OCI-LY3 (cell line): ENCODE measurements at regions not wholly inside any gene's neighbourhood (a gene's known extent, or its start where the extent isn't known, plus 50 kb on each side); places are given as distances from the start of the nearest gene placed in this dataset.

Experiments used
- H2AFZ ChIP-seq: fragments of 200-600, 300-600 bp; shearing (Covaris generic); 2 replicates; pipeline ENCODE4 v1.6.0; 2014; ENCODE audit warnings: antibody characterized with exemption, low read depth, low read length
- H3K27ac ChIP-seq: fragments of 200-600, 300-600 bp; sonication (generic); 2 replicates; pipeline ENCODE4 v1.5.1; 2014; ENCODE audit warnings: mild to moderate bottlenecking, low read length, moderate library complexity, mixed read lengths
- H3K27me3 ChIP-seq: fragments of 200-600, 300-600 bp; sonication (generic); 2 replicates; pipeline ENCODE4 v1.6.1; 2014; ENCODE audit warnings: low read depth, low read length, mixed read lengths
- H3K36me3 ChIP-seq: fragments of 200-600, 300-600 bp; sonication (generic); replicated peaks from 2 replicates; pipeline ENCODE3; 2014; ENCODE audit warnings: low read depth, low read length, mixed read lengths
- H3K4me1 ChIP-seq: fragments of 300-600, 200-600 bp; sonication (generic); 2 replicates; pipeline ENCODE4 v1.6.1; 2014; ENCODE audit warnings: low read length, mixed read lengths
- H3K4me2 ChIP-seq: fragments of 200-600, 300-600 bp; sonication (generic); 2 replicates; pipeline ENCODE4 v1.6.1; 2014; ENCODE audit warnings: low read length, mixed read lengths
- H3K4me3 ChIP-seq: fragments of 300-600, 200-600 bp; sonication (generic); 2 replicates; pipeline ENCODE4 v1.5.1; 2014; ENCODE audit warnings: antibody characterized with exemption, mild to moderate bottlenecking, low read length, moderate library complexity
- H3K79me2 ChIP-seq: fragments of 300-600, 200-600 bp; shearing (Covaris generic); 2 replicates; pipeline ENCODE4 v1.6.1; 2014; ENCODE audit warnings: mild to moderate bottlenecking, low read length, mixed read lengths
- H3K9ac ChIP-seq: fragments of 300-600, 200-600 bp; shearing (Covaris generic); 2 replicates; pipeline ENCODE4 v1.6.0; 2014; ENCODE audit warnings: mild to moderate bottlenecking, low read length, moderate library complexity
- H3K9me3 ChIP-seq: fragments of 200-600, 300-600 bp; shearing (Covaris generic); 2 replicates; pipeline ENCODE4 v1.6.1; 2014; ENCODE audit warnings: low read length, mixed read lengths; ENCODE audit not compliant: insufficient read depth
- H4K20me1 ChIP-seq: fragments of 200-600, 300-600 bp; sonication (generic); 2 replicates; pipeline ENCODE4 v1.6.1; 2016; ENCODE audit warnings: low read length, mixed read lengths; ENCODE audit not compliant: insufficient read depth
- CTCF ChIP-seq: fragments of 200-600, 300-600 bp; sonication (generic); IDR thresholded peaks from 2 replicates; pipeline ENCODE4 v1.5.1; 2014; ENCODE audit warnings: antibody characterized with exemption, low read length, low read depth
- EZH2phosphoT487 ChIP-seq: fragments of 200-600 bp; shearing (Covaris generic); IDR thresholded peaks from 2 replicates; pipeline ENCODE4 v1.6.1; 2018; ENCODE audit warnings: antibody characterized with exemption, mixed run types, low read depth

GRCh38 chr9:91158946-91159345, 202.8 kb downstream of the AUH start:
- Histone ChIP-seq H2AFZ (no peak overlapping the region), H3K27me3 (peaks cover 61% of the 10 kb centered on the region), H4K20me1 (0 out of 2 replicates have a peak, but pooled peaks cover 11% of the 10 kb centered on the region), H3K4me3 (no peak overlapping the region), H3K79me2 (no peaks in the 10 kb centered on the region), H3K9ac (no peak overlapping the region), H3K36me3 (no peaks in the 10 kb centered on the region), H3K27ac (no peak overlapping the region), H3K4me2 (no peak overlapping the region), H3K4me1 (no peaks in the 10 kb centered on the region), H3K9me3 (no peaks in the 10 kb centered on the region)
- no peak for TF ChIP-seq CTCF

- H3K9ac ChIP-seq, result no peak overlapping the region
- 0 out of 2 replicates have a peak, but pooled peaks cover 11% of the 10 kb centered on the region for H4K20me1 ChIP-seq
- no peaks in the 10 kb centered on the region for H3K79me2 ChIP-seq
- H3K4me3 ChIP-seq, result no peak overlapping the region
- TF ChIP-seq EZH2phosphoT487 (no peak), CTCF (no peak)
- H3K4me1 ChIP-seq, result no peaks in the 10 kb centered on the region
- no peak overlapping the region for H2AFZ ChIP-seq
- H3K27me3 ChIP-seq, result peaks cover 63% of the 10 kb centered on the region
- H3K4me2 ChIP-seq, result no peak overlapping the region
- no peak overlapping the region for H3K27ac ChIP-seq
- no peaks in the 10 kb centered on the region for H3K36me3 ChIP-seq
- H3K9me3 ChIP-seq, result no peaks in the 10 kb centered on the region
Measured at GRCh38 chr9:91159664-91160121, 202.0 kb downstream of the AUH start.

- H3K9ac ChIP-seq, result no peak overlapping the region
- no peaks in the 10 kb centered on the region for H3K9me3 ChIP-seq
- no peak overlapping the region for H3K4me2 ChIP-seq
- no peak overlapping the region for H3K27ac ChIP-seq
- H4K20me1 ChIP-seq, result 0 out of 2 replicates have a peak, but pooled peaks cover 10% of the 10 kb centered on the region
- no peaks in the 10 kb centered on the region for H3K36me3 ChIP-seq
- no peaks in the 10 kb centered on the region for H3K4me1 ChIP-seq
- no peak overlapping the region for H2AFZ ChIP-seq
- no peak overlapping the region for H3K4me3 ChIP-seq
- no peaks in the 10 kb centered on the region for H3K79me2 ChIP-seq
- TF ChIP-seq CTCF (no peak), EZH2phosphoT487 (no peak)
- peaks cover 63% of the 10 kb centered on the region for H3K27me3 ChIP-seq
Measured at GRCh38 chr9:91160181-91160580, 201.5 kb downstream of the AUH start.

- H3K4me2 ChIP-seq, result no peak overlapping the region
- no peak overlapping the region for H3K27ac ChIP-seq
- H3K4me1 ChIP-seq, result no peaks in the 10 kb centered on the region
Measured at GRCh38 chr9:91160599-91161464, 200.9 kb downstream of the AUH start.

More at GRCh38 chr9:91160599-91161464, 200.9 kb downstream of the AUH start:
- Histone ChIP-seq H3K4me3 (no peak overlapping the region), H3K9me3 (no peaks in the 10 kb centered on the region), H3K9ac (no peak overlapping the region), H2AFZ (no peak overlapping the region), H3K36me3 (no peaks in the 10 kb centered on the region), H3K79me2 (no peaks in the 10 kb centered on the region), H4K20me1 (0 out of 2 replicates have a peak, but pooled peaks cover 3% of the 10 kb centered on the region), H3K27me3 (peaks cover 59% of the 10 kb centered on the region)
- no peak for TF ChIP-seq EZH2phosphoT487
- TF ChIP-seq CTCF, result no peak
